HCT116 (cell line): ENCODE measurements at regions not wholly inside any gene's neighbourhood (a gene's known extent, or its start where the extent isn't known, plus 50 kb on each side); places are given as distances from the start of the nearest gene placed in this dataset.

Experiments used
- ATAC-seq: fragments of 200-7000 bp; cut with Tn5 transposase; 2 replicates; pipeline ENCODE4 v1.9.1; 2020; ENCODE audit warnings: mild to moderate bottlenecking, moderate library complexity
- BruUV-seq: library from RNA; stranded (reverse); fragments of 400-500 nt; replicated peaks from 2 replicates; lab custom pipeline; 2021; lab: Mats Ljungman, UMichigan
- CTCF ChIA-PET: fragments of 300-600 bp; sonication (Branson Sonifier 250); formaldehyde crosslinking; loops from one replicate; lab custom pipeline; 2021; ENCODE audit warnings: antibody characterized with exemption; lab: Charles Lee
- POLR2A ChIA-PET: fragments of 300-600, 350-600 bp; sonication (Branson Sonifier 250); formaldehyde crosslinking; loops from one replicate; lab custom pipeline; 2021; ENCODE audit warnings: antibody characterized with exemption; lab: Charles Lee
- RAD21 ChIA-PET, 2 experiments: fragments of 300-600 bp; sonication (Branson Sonifier 250); formaldehyde crosslinking; loops; one replicate each; lab custom pipeline; 2023; ENCODE audit warnings: low total read pairs in 2 of 2; ENCODE audit not compliant: uncharacterized antibody in 2 of 2, unreplicated experiment in 2 of 2, low non-redundant PET in 1 of 2; lab: Charles Lee
- DNase-seq: peaks from one replicate; pipeline ENCODE4 v3.0.0-alpha.2; 2010; ENCODE audit warnings: low read depth, low spot score
- H2AFZ ChIP-seq: fragments of 200-600 bp; shearing (Covaris generic), sonication (generic); 2 replicates; pipeline ENCODE4 v1.6.1; 2017; ENCODE audit warnings: low read depth, mixed run types, mixed read lengths, antibody characterized with exemption, low read length; ENCODE audit not compliant: poor library complexity, severe bottlenecking
- H3K27ac ChIP-seq: 2 replicates; pipeline ENCODE4 v1.5.1; 2012; ENCODE audit warnings: low read depth, low read length
- H3K27me3 ChIP-seq: fragments of 200-600 bp; sonication (generic); 2 replicates; pipeline ENCODE4 v1.6.1; 2016; ENCODE audit warnings: mixed run types, low read length, mixed read lengths; ENCODE audit not compliant: insufficient read depth
- H3K36me3 ChIP-seq, 2 experiments: fragments of 200-500 bp in 1 of 2; fragments of 200-600 bp in 1 of 2; sonication (Bioruptor generic) in 1 of 2; sonication (generic) in 1 of 2; 2 replicates each; pipeline versions ENCODE4 v1.5.1 to v1.6.1; 2014 to 2016; ENCODE audit warnings: low read length in 2 of 2, inconsistent platforms in 1 of 2, mixed read lengths in 1 of 2, mixed run types in 1 of 2; ENCODE audit not compliant: insufficient read depth in 2 of 2, control insufficient read depth in 1 of 2
- H3K4me1 ChIP-seq, 2 experiments: fragments of 200-600 bp in 1 of 2; sonication (generic) in 1 of 2; 2 replicates each; pipeline versions ENCODE4 v1.5.1 to v1.6.1; 2012 to 2017; ENCODE audit warnings: low read length in 2 of 2, inconsistent platforms in 1 of 2, mild to moderate bottlenecking in 1 of 2, mixed read lengths in 1 of 2, mixed run types in 1 of 2, moderate library complexity in 1 of 2; ENCODE audit not compliant: insufficient read depth in 2 of 2, control insufficient read depth in 1 of 2
- H3K4me2 ChIP-seq: fragments of 200-600 bp; sonication (generic); 2 replicates; pipeline ENCODE4 v1.6.1; 2017; ENCODE audit warnings: mixed run types, low read length, mixed read lengths
- H3K4me3 ChIP-seq, 2 experiments: fragments of 200-600 bp in 1 of 2; sonication (generic) in 1 of 2; replicated peaks in 1 of 2; 2 replicates each; pipeline ENCODE4 v1.5.1; 2011 to 2016; ENCODE audit warnings: low read length in 2 of 2, control low read depth in 1 of 2, low read depth in 1 of 2, mild to moderate bottlenecking in 1 of 2, mixed read lengths in 1 of 2, mixed run types in 1 of 2
- H3K79me2 ChIP-seq: fragments of 200-600 bp; sonication (generic); 2 replicates; pipeline ENCODE4 v1.6.1; 2017; ENCODE audit warnings: mild to moderate bottlenecking, mixed run types, low read length, moderate library complexity, mixed read lengths; ENCODE audit not compliant: insufficient read depth
- H3K9ac ChIP-seq: fragments of 200-600 bp; sonication (generic); 2 replicates; pipeline ENCODE4 v1.6.1; 2016; ENCODE audit warnings: low read length, mixed read lengths
- H3K9me2 ChIP-seq: fragments of 200-600 bp; sonication (generic), shearing (Covaris generic); 2 replicates; pipeline ENCODE4 v1.6.1; 2017; ENCODE audit warnings: mixed run types, mild to moderate bottlenecking, moderate library complexity; ENCODE audit not compliant: insufficient read depth
- H3K9me3 ChIP-seq, 2 experiments: fragments of 200-500 bp in 1 of 2; fragments of 200-600 bp in 1 of 2; sonication (Bioruptor generic) in 1 of 2; sonication (generic) in 1 of 2; 2 replicates each; pipeline ENCODE4 v1.6.1; 2014 to 2017; ENCODE audit warnings: low read length in 2 of 2, mixed read lengths in 2 of 2, inconsistent platforms in 1 of 2, low read depth in 1 of 2, mild to moderate bottlenecking in 1 of 2, mixed run types in 1 of 2, moderate library complexity in 1 of 2; ENCODE audit not compliant: control insufficient read depth in 1 of 2, insufficient read depth in 1 of 2
- H4K20me1 ChIP-seq: fragments of 200-600 bp; sonication (generic), shearing (Covaris generic); 2 replicates; pipeline ENCODE4 v1.6.1; 2017; ENCODE audit warnings: mixed run types, mild to moderate bottlenecking, moderate library complexity; ENCODE audit not compliant: insufficient read depth
- ATF3 ChIP-seq: IDR thresholded peaks from 2 replicates; pipeline ENCODE4 v1.6.1; 2012
- CEBPB ChIP-seq: IDR thresholded peaks from 2 replicates; pipeline ENCODE4 v1.6.1; 2012; ENCODE audit warnings: low read depth
- CTCF ChIP-seq, 3 experiments: fragments of 200-600 bp in 1 of 3; sonication (generic) in 1 of 3; IDR thresholded peaks in 2 of 3; conservative IDR thresholded peaks in 1 of 3; 2 replicates each; pipeline ENCODE4 v1.5.1; 2012 to 2017; ENCODE audit warnings: low read depth in 2 of 3, low read length in 2 of 3, antibody characterized with exemption in 1 of 3, borderline replicate concordance in 1 of 3, control low read depth in 1 of 3, mild to moderate bottlenecking in 1 of 3, mixed read lengths in 1 of 3, mixed run types in 1 of 3, moderate library complexity in 1 of 3; ENCODE audit not compliant: insufficient read depth in 1 of 3
- EGR1 ChIP-seq: IDR thresholded peaks from 2 replicates; pipeline ENCODE4 v1.6.1; 2012; ENCODE audit warnings: low read depth
- ELF1 ChIP-seq: IDR thresholded peaks from 2 replicates; pipeline ENCODE4 v1.6.1; 2012; ENCODE audit warnings: low read depth, borderline replicate concordance
- EZH2phosphoT487 ChIP-seq: fragments of 200-600 bp; IDR thresholded peaks from 2 replicates; pipeline ENCODE4 v1.6.1; 2018; ENCODE audit warnings: antibody characterized with exemption, borderline replicate concordance
- FOSL1 ChIP-seq: IDR thresholded peaks from 2 replicates; pipeline ENCODE4 v1.6.1; 2012; ENCODE audit warnings: low read depth
- JUND ChIP-seq: IDR thresholded peaks from 2 replicates; pipeline ENCODE4 v1.6.1; 2012
- MAX ChIP-seq: IDR thresholded peaks from 2 replicates; pipeline ENCODE4 v1.6.1; 2012
- POLR2A ChIP-seq: IDR thresholded peaks from 2 replicates; pipeline ENCODE4 v1.7.0; 2011; ENCODE audit warnings: borderline replicate concordance; ENCODE audit not compliant: insufficient read depth, insufficient read length; ENCODE audit errors: extremely low read depth
- POLR2AphosphoS5 ChIP-seq: IDR thresholded peaks from 2 replicates; pipeline ENCODE4 v1.6.1; 2011; ENCODE audit warnings: mild to moderate bottlenecking, low read depth, low read length, moderate library complexity
- RAD21 ChIP-seq: IDR thresholded peaks from 2 replicates; pipeline ENCODE4 v1.6.1; 2012; ENCODE audit warnings: low read depth, mild to moderate bottlenecking
- REST ChIP-seq: IDR thresholded peaks from 2 replicates; pipeline ENCODE4 v1.6.1; 2012; ENCODE audit warnings: low read depth
- SP1 ChIP-seq: IDR thresholded peaks from 2 replicates; pipeline ENCODE4 v1.6.1; 2012; ENCODE audit warnings: low read depth
- SRF ChIP-seq: IDR thresholded peaks from 2 replicates; pipeline ENCODE4 v1.6.1; 2012; ENCODE audit warnings: low read depth
- TCF7L2 ChIP-seq: IDR thresholded peaks from 2 replicates; pipeline ENCODE4 v1.7.0; 2011; ENCODE audit warnings: borderline replicate concordance, inconsistent platforms; ENCODE audit not compliant: insufficient read depth, insufficient read length; ENCODE audit errors: extremely low read depth
- YY1 ChIP-seq: IDR thresholded peaks from 2 replicates; pipeline ENCODE4 v1.6.1; 2011; ENCODE audit warnings: low read length, low read depth, moderate library complexity, mild to moderate bottlenecking; ENCODE audit not compliant: insufficient replicate concordance; ENCODE audit errors: extremely low read depth
- ZBTB33 ChIP-seq: IDR thresholded peaks from 2 replicates; pipeline ENCODE4 v1.6.1; 2011; ENCODE audit warnings: mild to moderate bottlenecking, low read length, moderate library complexity; ENCODE audit not compliant: insufficient replicate concordance; ENCODE audit errors: extremely low read depth
- ZFX ChIP-seq: fragments of 450-650 bp; IDR thresholded peaks from 2 replicates; pipeline ENCODE4 v1.6.1; 2017
- intact Hi-C: fragments of 100-400 bp; cut with micrococcal nuclease; formaldehyde crosslinking; loops from 2 replicates; pipeline ENCODE4 v1.10.0; 2022

GRCh38 chr2:191488135-191488534 lies 189.8 kb upstream of the NABP1 start (continued):
- TF ChIP-seq SP1 (peak; percentile 70), ATF3 (no peak), POLR2A (no peak), JUND (peak; percentile 59), EGR1 (no peak), SRF (0 out of 2 replicates have a peak, but pooled peaks have one; percentile 50), YY1 (no peak)

- ChIA-PET RAD21 (no interaction called here), CTCF (interaction anchor here (1.1 kb wide), 1 partner anchor 271 kb away, joined by 3 read pairs; no protein-coding TSS in a partner anchor), POLR2A (interaction anchor here (0.6 kb wide), 1 partner anchor 50 kb away, joined by 3 read pairs; no protein-coding TSS in a partner anchor)
- no peak overlapping the region for H3K4me2 ChIP-seq
- H3K79me2 ChIP-seq, result no peaks in the 10 kb centered on the region
- no TSS peak for BruUV-seq
- H3K9me3 ChIP-seq, result no peaks in the 10 kb centered on the region; a peak in 1 of 4 replicates
- no peaks in the 10 kb centered on the region for H3K36me3 ChIP-seq
- H3K9me2 ChIP-seq, result no peaks in the 10 kb centered on the region
- no peak for ATAC-seq
- H3K4me3 ChIP-seq, result no peak overlapping the region
- intact Hi-C loops, result no loop called here
- no peak overlapping the region for H3K9ac ChIP-seq
- H3K4me1 ChIP-seq, result peaks cover 21 to 37% of the 10 kb centered on the region in 2 experiments
- no peaks in the 10 kb centered on the region for H4K20me1 ChIP-seq
- no peaks in the 10 kb centered on the region for H3K27me3 ChIP-seq
- H3K27ac ChIP-seq, result no peak overlapping the region
- no peak for DNase-seq
- H2AFZ ChIP-seq, result peak overlapping the region; percentile 58
- no peak for TF ChIP-seq MAX
- no peak for TF ChIP-seq FOSL1
- TF ChIP-seq EGR1, result no peak
- TF ChIP-seq SP1, result no peak
- no peak for TF ChIP-seq JUND
- no peak for TF ChIP-seq TCF7L2
- TF ChIP-seq REST, result no peak
- TF ChIP-seq POLR2AphosphoS5, result no peak
- no peak for TF ChIP-seq EZH2phosphoT487
- TF ChIP-seq RAD21, result no peak
- TF ChIP-seq ZFX, result no peak
- no peak for TF ChIP-seq ELF1
- TF ChIP-seq CEBPB, result no peak
- no peak for TF ChIP-seq CTCF (IDR thresholded peaks at IDR 0.05 in 2 of 3, conservative IDR thresholded peaks at IDR 0.05 in 1 of 3; ENCODE audit: borderline replicate concordance in 1 of 3, insufficient read depth in 1 of 3, low read depth in 2 of 3, low read length in 2 of 3)
- TF ChIP-seq ZBTB33, result no peak
These were observed 188.8 kb upstream of the NABP1 start for GRCh38 chr2:191489177-191489576.
